Endothelial cell of umbilical vein (primary cell): ENCODE measurements at regions not wholly inside any gene's neighbourhood (a gene's known extent, or its start where the extent isn't known, plus 50 kb on each side); places are given as distances from the start of the nearest gene placed in this dataset.

Experiments used
- CTCF ChIP-seq, 2 donors: IDR thresholded peaks; 1 replicate in 1 of 2; 2 replicates in 1 of 2; pipeline ENCODE4 v1.5.1; 2011; ENCODE audit warnings: low read length in 2 of 2, mild to moderate bottlenecking in 2 of 2, moderate library complexity in 2 of 2, control low read depth in 1 of 2, inconsistent platforms in 1 of 2, low read depth in 1 of 2; ENCODE audit not compliant: insufficient read depth in 1 of 2; ENCODE audit errors: extremely low read depth in 1 of 2
- EZH2 ChIP-seq: IDR thresholded peaks from 2 replicates; pipeline ENCODE4 v1.6.1; 2012; ENCODE audit warnings: borderline replicate concordance, low read depth, mild to moderate bottlenecking, moderate library complexity, low read length, inconsistent platforms; ENCODE audit not compliant: severe bottlenecking
- JUN ChIP-seq: IDR thresholded peaks from 2 replicates; pipeline ENCODE4 v1.6.1; 2011; ENCODE audit warnings: borderline replicate concordance, low read depth; ENCODE audit not compliant: insufficient read length, insufficient read depth
- MYC ChIP-seq: IDR thresholded peaks from one replicate; pipeline ENCODE4 v1.6.1; 2011; ENCODE audit warnings: mild to moderate bottlenecking, low read depth, low read length
- POLR2A ChIP-seq: IDR thresholded peaks from 2 replicates; pipeline ENCODE4 v1.6.1; 2012; ENCODE audit warnings: low read depth, mild to moderate bottlenecking, control low read depth, low read length
- POLR2AphosphoS5 ChIP-seq: IDR thresholded peaks from 2 replicates; pipeline ENCODE4 v1.6.1; 2012; ENCODE audit warnings: low read depth, mild to moderate bottlenecking, control low read depth, low read length, moderate library complexity; ENCODE audit not compliant: insufficient read depth
- TF ChIP-seq, protein P1 (sequence below): IDR thresholded peaks from 2 replicates; pipeline ENCODE4 v1.6.1; 2011; ENCODE audit not compliant: insufficient read depth, insufficient read length

DNA sequence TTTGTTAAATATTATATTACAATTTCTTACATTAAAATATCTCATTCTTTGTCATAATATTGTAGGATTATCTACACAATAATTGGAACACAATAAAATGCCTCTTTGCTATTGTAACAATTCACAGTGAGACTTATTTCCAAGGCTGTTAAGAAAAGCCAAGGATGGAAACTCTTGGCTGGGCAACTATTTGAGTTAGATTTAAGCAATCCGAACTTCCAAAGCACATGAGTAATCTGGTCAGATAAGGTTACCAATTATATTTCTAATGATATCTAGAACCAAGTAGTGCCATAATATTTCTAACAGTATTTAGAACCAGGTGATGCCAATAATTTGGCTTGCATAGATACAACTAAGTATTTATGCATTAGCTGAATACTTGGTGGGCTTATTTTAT, 154.7 kb upstream of the KCNK2 start:
- TF ChIP-seq POLR2A (no peak), CTCF (IDR thresholded peaks at IDR 0.05; ENCODE audit: extremely low read depth in 1 of 2, insufficient read depth in 1 of 2, low read depth in 1 of 2, low read length in 2 of 2) (no peak), POLR2AphosphoS5 (no peak), EZH2 (no peak), MYC (no peak), JUN (no peak)
- TF ChIP-seq, protein P1, sequence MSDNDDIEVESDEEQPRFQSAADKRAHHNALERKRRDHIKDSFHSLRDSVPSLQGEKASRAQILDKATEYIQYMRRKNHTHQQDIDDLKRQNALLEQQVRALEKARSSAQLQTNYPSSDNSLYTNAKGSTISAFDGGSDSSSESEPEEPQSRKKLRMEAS, result no peak
